ENCODE measurements at regions not wholly inside any gene's neighbourhood (a gene's known extent, or its start where the extent isn't known, plus 50 kb on each side); places are given as distances from the start of the nearest gene placed in this dataset.
"Not testable (repeated sequence)": the region's sequence is repeated elsewhere in the genome, so short reads cannot be mapped to it uniquely, and the experiment has no call there.

DNA sequence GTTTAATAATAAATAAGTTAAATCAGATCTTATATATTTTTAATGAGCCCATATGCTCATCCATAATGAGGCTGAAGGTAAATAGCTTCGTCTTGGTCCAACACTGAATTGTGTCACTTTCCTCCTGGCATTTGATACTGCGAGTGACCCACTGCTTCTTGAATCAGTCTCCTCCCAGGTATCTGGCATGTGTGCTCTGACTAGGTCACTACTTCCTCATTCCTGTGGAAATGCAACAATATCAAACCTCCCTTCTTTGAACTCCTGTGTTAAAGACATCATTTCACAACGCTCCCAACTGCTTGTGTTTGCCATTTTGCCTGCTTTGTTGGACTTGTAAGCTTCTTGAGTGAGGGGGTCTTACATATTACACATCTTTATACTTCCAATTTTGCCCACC lies 157.7 kb downstream of the SLC24A2 start:
- peak; percentile 37 for DNase-seq (ENCODE audit: low read depth)
- H3K4me3 ChIP-seq (ENCODE audit: low read depth, low read length): no peak overlapping the region
- TF ChIP-seq, protein P1, sequence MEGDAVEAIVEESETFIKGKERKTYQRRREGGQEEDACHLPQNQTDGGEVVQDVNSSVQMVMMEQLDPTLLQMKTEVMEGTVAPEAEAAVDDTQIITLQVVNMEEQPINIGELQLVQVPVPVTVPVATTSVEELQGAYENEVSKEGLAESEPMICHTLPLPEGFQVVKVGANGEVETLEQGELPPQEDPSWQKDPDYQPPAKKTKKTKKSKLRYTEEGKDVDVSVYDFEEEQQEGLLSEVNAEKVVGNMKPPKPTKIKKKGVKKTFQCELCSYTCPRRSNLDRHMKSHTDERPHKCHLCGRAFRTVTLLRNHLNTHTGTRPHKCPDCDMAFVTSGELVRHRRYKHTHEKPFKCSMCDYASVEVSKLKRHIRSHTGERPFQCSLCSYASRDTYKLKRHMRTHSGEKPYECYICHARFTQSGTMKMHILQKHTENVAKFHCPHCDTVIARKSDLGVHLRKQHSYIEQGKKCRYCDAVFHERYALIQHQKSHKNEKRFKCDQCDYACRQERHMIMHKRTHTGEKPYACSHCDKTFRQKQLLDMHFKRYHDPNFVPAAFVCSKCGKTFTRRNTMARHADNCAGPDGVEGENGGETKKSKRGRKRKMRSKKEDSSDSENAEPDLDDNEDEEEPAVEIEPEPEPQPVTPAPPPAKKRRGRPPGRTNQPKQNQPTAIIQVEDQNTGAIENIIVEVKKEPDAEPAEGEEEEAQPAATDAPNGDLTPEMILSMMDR (IDR thresholded peaks at IDR 0.05; ENCODE audit: low read depth, low read length): no peak
- TF ChIP-seq MAX (IDR thresholded peaks at IDR 0.05; ENCODE audit: low read depth, low read length): no peak
- TF ChIP-seq POLR2A (IDR thresholded peaks at IDR 0.05; ENCODE audit: extremely low read depth, insufficient read length): no peak
- TF ChIP-seq MYC (IDR thresholded peaks at IDR 0.05; ENCODE audit: low read depth, low read length): no peak

GRCh38 chr9:19630760-19631159 lies 158.1 kb downstream of the SLC24A2 start:
- peak; percentile 46 for DNase-seq (ENCODE audit: low read depth)
- TF ChIP-seq MAX (IDR thresholded peaks at IDR 0.05; ENCODE audit: low read depth, low read length) (no peak), POLR2A (IDR thresholded peaks at IDR 0.05; ENCODE audit: extremely low read depth, insufficient read length) (no peak), MYC (IDR thresholded peaks at IDR 0.05; ENCODE audit: low read depth, low read length) (no peak)
- TF ChIP-seq, protein P1 (IDR thresholded peaks at IDR 0.05; ENCODE audit: low read depth, low read length): no peak
- H3K4me3 ChIP-seq (ENCODE audit: low read depth, low read length): no peak overlapping the region

DNA sequence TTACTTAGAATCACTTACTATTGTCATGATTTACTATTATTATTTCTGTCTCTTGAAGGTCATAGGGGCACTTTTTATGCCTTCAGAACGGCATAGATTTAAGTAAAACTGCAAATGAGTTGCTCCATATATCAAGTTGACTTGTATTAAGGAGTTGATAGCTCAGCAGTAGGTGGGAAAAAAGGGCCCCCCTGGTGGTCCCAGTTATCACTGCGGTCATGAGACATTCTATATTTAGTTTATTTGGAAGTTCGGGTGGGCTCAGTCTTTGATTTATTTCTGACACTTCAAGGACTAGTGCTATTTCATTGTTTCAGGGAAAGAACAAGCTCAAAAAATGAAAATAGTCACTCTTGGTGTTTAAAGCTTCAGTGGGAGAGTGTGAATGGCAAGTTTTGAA lies 159.3 kb downstream of the SLC24A2 start:
- TF ChIP-seq MYC (IDR thresholded peaks at IDR 0.05; ENCODE audit: low read depth, low read length): no peak
- no peak for TF ChIP-seq POLR2A (IDR thresholded peaks at IDR 0.05; ENCODE audit: extremely low read depth, insufficient read length)
- TF ChIP-seq, protein P1 (IDR thresholded peaks at IDR 0.05; ENCODE audit: low read depth, low read length): peak; percentile 34
- no peak for TF ChIP-seq MAX (IDR thresholded peaks at IDR 0.05; ENCODE audit: low read depth, low read length)
- no peak for DNase-seq (ENCODE audit: low read depth)
- no peak overlapping the region for H3K4me3 ChIP-seq (ENCODE audit: low read depth, low read length)

- DNase-seq (ENCODE audit: low read depth): not testable (repeated sequence)
Measured at GRCh38 chr9:19625426-19625825, 163.4 kb downstream of the SLC24A2 start.

GRCh38 chr9:19624519-19624918 lies 164.3 kb downstream of the SLC24A2 start:
- DNase-seq (ENCODE audit: low read depth): no peak
- TF ChIP-seq, protein P1 (IDR thresholded peaks at IDR 0.05; ENCODE audit: low read depth, low read length): no peak
- no peak for TF ChIP-seq MAX (IDR thresholded peaks at IDR 0.05; ENCODE audit: low read depth, low read length)
- TF ChIP-seq MYC (IDR thresholded peaks at IDR 0.05; ENCODE audit: low read depth, low read length): no peak
- no peak for TF ChIP-seq POLR2A (IDR thresholded peaks at IDR 0.05; ENCODE audit: extremely low read depth, insufficient read length)
- no peak overlapping the region for H3K4me3 ChIP-seq (ENCODE audit: low read depth, low read length)

More at GRCh38 chr9:19625426-19625825, 163.4 kb downstream of the SLC24A2 start:
- not testable (repeated sequence) for H3K4me3 ChIP-seq (ENCODE audit: low read depth, low read length)

GRCh38 chr9:19623941-19624340 lies 164.9 kb downstream of the SLC24A2 start:
- no peak for DNase-seq (ENCODE audit: low read depth)
- H3K4me3 ChIP-seq (ENCODE audit: low read depth, low read length): no peak overlapping the region
- TF ChIP-seq POLR2A (IDR thresholded peaks at IDR 0.05; ENCODE audit: extremely low read depth, insufficient read length) (no peak), MAX (IDR thresholded peaks at IDR 0.05; ENCODE audit: low read depth, low read length) (no peak), MYC (IDR thresholded peaks at IDR 0.05; ENCODE audit: low read depth, low read length) (no peak)
- TF ChIP-seq, protein P1 (IDR thresholded peaks at IDR 0.05; ENCODE audit: low read depth, low read length): no peak
